Brain pericyte (primary cell): ENCODE measurements at regions not wholly inside any gene's neighbourhood (a gene's known extent, or its start where the extent isn't known, plus 50 kb on each side); places are given as distances from the start of the nearest gene placed in this dataset.
"Not testable (repeated sequence)": the region's sequence is repeated elsewhere in the genome, so short reads cannot be mapped to it uniquely, and the experiment has no call there.

Experiments
- DNase-seq: peaks from one replicate; pipeline ENCODE4 v3.0.0-alpha.2; 2012; ENCODE audit warnings: low read depth, low spot score

GRCh38 chr18:41899535-41899934 is 55.5 kb upstream of the PIK3C3 start:
- DNase-seq, result no peak

- DNase-seq, result no peak
Observed at GRCh38 chr18:41893432-41893831, 61.6 kb upstream of the PIK3C3 start.

- DNase-seq, result no peak
Observed at GRCh38 chr18:41887100-41887499, 67.9 kb upstream of the PIK3C3 start.

- DNase-seq, result no peak
Observed at GRCh38 chr18:41886126-41886807, 68.8 kb upstream of the PIK3C3 start.

GRCh38 chr18:41881285-41881684 is 73.7 kb upstream of the PIK3C3 start:
- DNase-seq, result no peak

- no peak for DNase-seq
Observed at GRCh38 chr18:41879256-41879655, 75.8 kb upstream of the PIK3C3 start.

GRCh38 chr18:41875094-41875780 is 79.8 kb upstream of the PIK3C3 start:
- DNase-seq, result peak; percentile 4

GRCh38 chr18:41873730-41874129 is 81.3 kb upstream of the PIK3C3 start:
- DNase-seq, result no peak

GRCh38 chr18:41872206-41872605 is 82.8 kb upstream of the PIK3C3 start:
- no peak for DNase-seq

GRCh38 chr18:41871229-41872000 is 83.6 kb upstream of the PIK3C3 start:
- no peak for DNase-seq

- DNase-seq, result no peak
Observed at GRCh38 chr18:41870817-41871216, 84.2 kb upstream of the PIK3C3 start.

GRCh38 chr18:41870191-41870590 is 84.8 kb upstream of the PIK3C3 start:
- no peak for DNase-seq

GRCh38 chr18:41865796-41866195 is 89.2 kb upstream of the PIK3C3 start:
- DNase-seq, result not testable (repeated sequence)

- no peak for DNase-seq
Observed at GRCh38 chr18:41864216-41864615, 90.8 kb upstream of the PIK3C3 start.

GRCh38 chr18:41862921-41863320 is 92.1 kb upstream of the PIK3C3 start:
- no peak for DNase-seq

- DNase-seq, result no peak
Observed at GRCh38 chr18:41860987-41861386, 94.0 kb upstream of the PIK3C3 start.

- no peak for DNase-seq
Observed at GRCh38 chr18:41858761-41859555, 96.1 kb upstream of the PIK3C3 start.

- no peak for DNase-seq
Observed at GRCh38 chr18:41853280-41853679, 101.8 kb upstream of the PIK3C3 start.

- DNase-seq, result no peak
Observed at GRCh38 chr18:41850781-41851180, 104.3 kb upstream of the PIK3C3 start.

GRCh38 chr18:41849632-41850031 is 105.4 kb upstream of the PIK3C3 start:
- no peak for DNase-seq

- DNase-seq, result no peak
Observed at GRCh38 chr18:41845563-41845962, 109.5 kb upstream of the PIK3C3 start.

GRCh38 chr18:41842886-41843285 is 112.1 kb upstream of the PIK3C3 start:
- no peak for DNase-seq
